Midbrain (tissue), 1 donor: ENCODE measurements at regions not wholly inside any gene's neighbourhood (a gene's known extent, or its start where the extent isn't known, plus 50 kb on each side); places are given as distances from the start of the nearest gene placed in this dataset.

Source experiments
- DNase-seq: peaks from one replicate; lab custom pipeline; 2025; lab: John Stamatoyannopoulos, UW

GRCh38 chr14:61627612-61628011, 67.7 kb upstream of the HIF1A start:
- no peak for DNase-seq

- no peak for DNase-seq
Measured at GRCh38 chr14:61628016-61628725, 67.1 kb upstream of the HIF1A start.

GRCh38 chr14:61630399-61631044, 64.8 kb upstream of the HIF1A start:
- DNase-seq, result no peak

GRCh38 chr14:61631045-61631687, 64.1 kb upstream of the HIF1A start:
- no peak for DNase-seq

GRCh38 chr14:61632401-61632800, 62.9 kb upstream of the HIF1A start:
- no peak for DNase-seq

- DNase-seq, result no peak
Measured at GRCh38 chr14:61632807-61633206, 62.5 kb upstream of the HIF1A start.

- no peak for DNase-seq
Measured at GRCh38 chr14:61636291-61636690, 59.0 kb upstream of the HIF1A start.

GRCh38 chr14:61636779-61637178, 58.5 kb upstream of the HIF1A start:
- no peak for DNase-seq

- no peak for DNase-seq
Measured at GRCh38 chr14:61638595-61639387, 56.5 kb upstream of the HIF1A start.

GRCh38 chr14:61640158-61641136, 54.9 kb upstream of the HIF1A start:
- DNase-seq, result peak; percentile 8

GRCh38 chr14:61641914-61642613, 53.2 kb upstream of the HIF1A start:
- DNase-seq, result no peak

- no peak for DNase-seq
Measured at GRCh38 chr14:61642614-61642982, 52.7 kb upstream of the HIF1A start.

GRCh38 chr14:61643555-61643954, 51.8 kb upstream of the HIF1A start:
- no peak for DNase-seq

- DNase-seq, result no peak
Measured at GRCh38 chr14:61644175-61644574, 51.1 kb upstream of the HIF1A start.

GRCh38 chr14:61644834-61645233, 50.5 kb upstream of the HIF1A start:
- DNase-seq, result no peak

GRCh38 chr14:61645247-61645646, 50.1 kb upstream of the HIF1A start:
- DNase-seq, result no peak
